ENCODE measurements at regions not wholly inside any gene's neighbourhood (a gene's known extent, or its start where the extent isn't known, plus 50 kb on each side); places are given as distances from the start of the nearest gene placed in this dataset.

DNA sequence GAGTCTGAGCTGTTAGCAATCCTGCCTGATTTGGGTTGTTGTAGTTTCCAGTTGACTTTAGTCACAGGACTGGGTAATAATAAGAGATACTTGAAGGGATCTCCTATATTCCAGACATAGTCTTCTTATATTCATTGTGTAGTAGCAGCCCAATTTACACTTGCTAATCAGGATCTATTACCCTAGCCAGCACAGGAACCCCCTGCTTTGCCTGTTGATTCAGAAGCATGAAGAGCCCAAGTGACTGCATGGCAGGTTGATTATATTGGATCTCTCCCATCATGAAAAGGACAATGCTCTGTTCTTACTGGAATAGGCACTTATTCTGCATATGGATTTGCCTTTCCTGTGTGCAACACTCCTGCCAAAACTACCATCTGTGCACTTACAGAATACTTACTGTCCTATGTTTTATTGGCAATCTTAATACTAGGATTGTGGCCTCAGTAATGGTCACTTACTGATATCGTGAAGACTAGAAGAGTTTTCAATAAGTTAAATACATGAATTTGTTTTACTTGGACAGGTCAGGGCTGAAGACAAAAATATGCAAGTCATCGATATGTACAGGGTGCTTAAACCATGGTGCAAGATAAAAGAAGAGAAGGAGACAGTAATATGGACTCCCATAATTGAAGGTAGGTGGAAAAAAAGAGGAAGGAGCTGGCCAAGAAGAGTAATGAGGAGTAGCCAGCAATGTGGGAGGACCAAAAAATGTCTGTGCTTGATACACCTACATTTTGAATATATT is 304.1 kb downstream of the MCTP2 start:
- WGBS = 89% methylated on average over 2 of the region's 2 CpGs
- no peaks in the 10 kb centered on the region for H3K36me3 ChIP-seq
- DNase-seq (ENCODE audit: low spot score) = no peak
- H3K9me3 ChIP-seq = no peaks in the 10 kb centered on the region
- H3K4me1 ChIP-seq (replicated peaks) = no peaks in the 10 kb centered on the region
- TF ChIP-seq CTCF (IDR thresholded peaks at IDR 0.05) (no peak), POLR2A (IDR thresholded peaks at IDR 0.05) (no peak), POLR2AphosphoS5 (IDR thresholded peaks at IDR 0.05) (no peak)
- no peak overlapping the region for H3K4me3 ChIP-seq
- no peak overlapping the region for H3K27ac ChIP-seq
- intact Hi-C loops (cut with DNase I) = no loop called here
- H3K27me3 ChIP-seq (replicated peaks; ENCODE audit: insufficient read depth) = no peaks in the 10 kb centered on the region

- no peaks in the 10 kb centered on the region for H3K36me3 ChIP-seq
- no peaks in the 10 kb centered on the region for H3K4me1 ChIP-seq (replicated peaks)
- 63% methylated on average over 3 of the region's 3 CpGs for WGBS
- H3K4me3 ChIP-seq = no peak overlapping the region
- no peaks in the 10 kb centered on the region for H3K9me3 ChIP-seq
- H3K27ac ChIP-seq = no peak overlapping the region
- intact Hi-C loops (cut with DNase I) = no loop called here
- TF ChIP-seq POLR2A (IDR thresholded peaks at IDR 0.05) (no peak), POLR2AphosphoS5 (IDR thresholded peaks at IDR 0.05) (no peak), CTCF (IDR thresholded peaks at IDR 0.05) (no peak)
- no peaks in the 10 kb centered on the region for H3K27me3 ChIP-seq (replicated peaks; ENCODE audit: insufficient read depth)
- DNase-seq (ENCODE audit: low spot score) = no peak
These were observed 305.2 kb downstream of the MCTP2 start for GRCh38 chr15:94536549-94536948.

DNA sequence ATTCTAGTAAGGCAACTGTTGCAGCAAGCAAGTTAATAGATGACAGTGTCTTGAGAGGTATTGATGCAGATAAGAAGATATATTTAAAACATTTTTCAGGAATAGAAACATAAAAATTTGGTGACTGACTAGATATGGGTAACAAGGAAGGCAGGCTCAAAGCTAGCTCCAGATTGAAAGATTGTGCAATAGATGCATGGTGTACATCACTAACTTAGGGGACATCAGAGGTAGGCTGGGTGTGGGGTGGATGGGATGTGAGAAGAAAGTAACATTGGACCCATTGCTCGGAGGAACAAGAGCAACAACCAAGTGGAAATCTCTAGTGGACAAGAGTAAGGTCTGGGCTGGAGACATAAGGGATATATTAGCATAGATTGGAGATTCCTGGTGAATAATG is 306.9 kb downstream of the MCTP2 start:
- intact Hi-C loops (cut with DNase I) = no loop called here
- H3K27ac ChIP-seq = no peak overlapping the region
- whole genome bisulfite sequencing = 3% methylated on average over 1 of the region's 1 CpG
- H3K4me1 ChIP-seq (replicated peaks) = no peaks in the 10 kb centered on the region
- TF ChIP-seq CTCF (IDR thresholded peaks at IDR 0.05) (no peak), POLR2A (IDR thresholded peaks at IDR 0.05) (no peak), POLR2AphosphoS5 (IDR thresholded peaks at IDR 0.05) (no peak)
- H3K4me3 ChIP-seq = no peak overlapping the region
- no peaks in the 10 kb centered on the region for H3K36me3 ChIP-seq
- H3K27me3 ChIP-seq (replicated peaks; ENCODE audit: insufficient read depth) = no peaks in the 10 kb centered on the region
- no peak for DNase-seq (ENCODE audit: low spot score)
- H3K9me3 ChIP-seq = no peaks in the 10 kb centered on the region

DNA sequence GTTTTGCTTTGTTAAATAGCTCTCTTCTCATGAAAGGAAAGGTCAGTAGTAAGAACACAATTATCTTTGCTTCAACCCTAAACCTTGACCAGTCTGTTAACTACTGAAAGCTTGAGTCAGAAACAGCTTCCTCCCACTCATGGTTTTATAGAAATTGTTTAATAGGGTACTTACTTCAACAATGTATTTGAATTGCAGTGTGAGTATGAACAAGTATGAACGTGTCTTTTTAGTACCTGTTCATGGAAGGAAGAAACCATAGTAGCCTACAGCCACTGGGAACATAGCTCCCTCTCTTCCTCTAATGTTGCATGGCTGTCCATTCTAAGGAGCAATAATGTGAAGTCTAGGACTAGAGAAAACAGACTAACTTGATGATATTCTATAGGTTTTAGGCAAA is 311.0 kb downstream of the MCTP2 start:
- no peak for DNase-seq (ENCODE audit: low spot score)
- 33% methylated on average over 1 of the region's 1 CpG for WGBS
- Histone ChIP-seq H3K4me3 (no peak overlapping the region), H3K9me3 (no peaks in the 10 kb centered on the region), H3K27ac (no peak overlapping the region), H3K4me1 (replicated peaks) (no peaks in the 10 kb centered on the region), H3K36me3 (no peaks in the 10 kb centered on the region), H3K27me3 (replicated peaks; ENCODE audit: insufficient read depth) (no peaks in the 10 kb centered on the region)
- intact Hi-C loops (cut with DNase I) = no loop called here
- no peak for TF ChIP-seq CTCF (IDR thresholded peaks at IDR 0.05)
- no peak for TF ChIP-seq POLR2AphosphoS5 (IDR thresholded peaks at IDR 0.05)
- no peak for TF ChIP-seq POLR2A (IDR thresholded peaks at IDR 0.05)

DNA sequence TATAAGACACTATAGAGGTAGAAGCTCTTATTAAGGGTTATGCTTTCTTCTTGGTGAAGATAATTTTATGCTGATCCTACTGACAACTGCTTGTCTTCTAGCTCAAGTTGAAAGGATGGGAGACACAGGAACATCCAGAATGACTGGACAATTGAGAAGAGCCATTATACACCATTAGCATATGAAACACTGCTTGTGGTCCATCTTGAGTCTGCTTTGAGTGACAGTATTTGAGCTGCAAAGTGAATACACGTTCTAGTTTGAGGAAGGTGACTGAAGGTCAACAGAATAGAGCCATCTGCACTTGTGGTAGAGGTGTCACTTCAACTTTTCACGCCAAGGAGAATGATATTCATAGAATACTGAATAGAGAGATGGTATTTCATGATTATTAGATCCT is 315.4 kb downstream of the MCTP2 start:
- H3K27ac ChIP-seq = no peak overlapping the region
- intact Hi-C loops (cut with DNase I) = no loop called here
- H3K27me3 ChIP-seq (replicated peaks; ENCODE audit: insufficient read depth) = no peaks in the 10 kb centered on the region
- no peak for TF ChIP-seq POLR2AphosphoS5 (IDR thresholded peaks at IDR 0.05)
- no peak for TF ChIP-seq POLR2A (IDR thresholded peaks at IDR 0.05)
- TF ChIP-seq CTCF (IDR thresholded peaks at IDR 0.05) = no peak
- H3K4me3 ChIP-seq = no peak overlapping the region
- H3K4me1 ChIP-seq (replicated peaks) = no peaks in the 10 kb centered on the region
- no peaks in the 10 kb centered on the region for H3K36me3 ChIP-seq
- no peak for DNase-seq (ENCODE audit: low spot score)
- H3K9me3 ChIP-seq = no peaks in the 10 kb centered on the region
- 63% methylated on average over 2 of the region's 2 CpGs for WGBS
